Endothelial cell of umbilical vein (primary cell): ENCODE measurements at regions not wholly inside any gene's neighbourhood (a gene's known extent, or its start where the extent isn't known, plus 50 kb on each side); places are given as distances from the start of the nearest gene placed in this dataset.

Source experiments
- BruUV-seq: library from RNA; stranded (reverse); fragments of 400-500 nt; replicated peaks from 2 replicates; lab custom pipeline; 2021; lab: Mats Ljungman, UMichigan
- CTCF ChIA-PET: fragments of 300-600, 350-600 bp; sonication (Branson Sonifier 250); formaldehyde crosslinking; loops from one replicate; lab custom pipeline; 2021; ENCODE audit warnings: antibody characterized with exemption, inconsistent platforms; lab: Charles Lee
- POLR2A ChIA-PET: fragments of 300-600, 350-600 bp; sonication (Branson Sonifier 250); formaldehyde crosslinking; loops from one replicate; lab custom pipeline; 2021; ENCODE audit warnings: antibody characterized with exemption, inconsistent platforms; lab: Charles Lee
- DNase-seq: peaks from one replicate; pipeline ENCODE4 v3.0.0-alpha.2; 2011; ENCODE audit warnings: low read depth, low spot score
- FAIRE-seq: peaks from 2 replicates; lab custom pipeline; 2011; peaks lifted over from hg19 to GRCh38; lab: Jason Lieb, UNC
- H2AFZ ChIP-seq: 2 replicates; pipeline ENCODE4 v1.6.0; 2012; ENCODE audit warnings: low read depth, low read length, control low read depth, inconsistent platforms
- H3K27ac ChIP-seq: 2 replicates; pipeline ENCODE4 v1.5.1; 2011; ENCODE audit warnings: low read depth, mild to moderate bottlenecking, control low read depth, low read length, moderate library complexity; ENCODE audit not compliant: insufficient read depth
- H3K27me3 ChIP-seq, 2 experiments: 2 replicates each; pipeline versions ENCODE4 v1.6.0 to v1.6.1; 2011; ENCODE audit warnings: low read length in 2 of 2, mixed read lengths in 1 of 2; ENCODE audit not compliant: control insufficient read depth in 2 of 2, insufficient read depth in 2 of 2
- H3K36me3 ChIP-seq, 2 experiments: 2 replicates in 1 of 2; 3 replicates in 1 of 2; pipeline ENCODE4 v1.5.1; 2011; ENCODE audit warnings: low read length in 2 of 2, mild to moderate bottlenecking in 1 of 2, moderate library complexity in 1 of 2; ENCODE audit not compliant: control insufficient read depth in 2 of 2, insufficient read depth in 2 of 2; ENCODE audit errors: extremely low read depth in 1 of 2
- H3K4me1 ChIP-seq: 3 replicates; pipeline ENCODE4 v1.5.1; 2011; ENCODE audit warnings: mild to moderate bottlenecking, low read length; ENCODE audit not compliant: control insufficient read depth, insufficient read depth; ENCODE audit errors: extremely low read depth
- H3K4me2 ChIP-seq: 2 replicates; pipeline ENCODE4 v1.6.1; 2011; ENCODE audit warnings: low read length, control low read depth, mixed read lengths; ENCODE audit not compliant: insufficient read depth
- H3K4me3 ChIP-seq, 3 experiments: fragments of 200-600 bp in 1 of 3; sonication (generic), shearing (Covaris generic) in 1 of 3; replicated peaks in 1 of 3; 2 replicates each; pipeline ENCODE4 v1.5.1; 2011 to 2016; ENCODE audit warnings: control low read depth in 3 of 3, low read length in 3 of 3, mild to moderate bottlenecking in 2 of 3, inconsistent platforms in 1 of 3, low read depth in 1 of 3, moderate library complexity in 1 of 3; ENCODE audit not compliant: insufficient read depth in 1 of 3
- H3K79me2 ChIP-seq: 2 replicates; pipeline ENCODE4 v1.6.0; 2012; ENCODE audit warnings: low read length, inconsistent platforms; ENCODE audit not compliant: control insufficient read depth, insufficient read depth
- H3K9ac ChIP-seq: replicated peaks from 2 replicates; pipeline ENCODE3; 2011; ENCODE audit warnings: low read length, control low read depth; ENCODE audit not compliant: insufficient read depth; ENCODE audit errors: extremely low read depth
- H3K9me1 ChIP-seq: replicated peaks from 3 replicates; pipeline ENCODE4 v1.6.0; 2011; ENCODE audit warnings: mild to moderate bottlenecking, low read length; ENCODE audit not compliant: control insufficient read depth, insufficient read depth; ENCODE audit errors: extremely low read depth
- H3K9me3 ChIP-seq: replicated peaks from 2 replicates; pipeline ENCODE4 v1.5.1; 2012; ENCODE audit warnings: low read length, inconsistent platforms; ENCODE audit not compliant: control insufficient read depth, insufficient read depth
- H4K20me1 ChIP-seq: replicated peaks from 2 replicates; pipeline ENCODE3; 2011; ENCODE audit warnings: mild to moderate bottlenecking, low read length; ENCODE audit not compliant: control insufficient read depth, insufficient read depth; ENCODE audit errors: extremely low read depth
- EZH2 ChIP-seq: IDR thresholded peaks from 2 replicates; pipeline ENCODE4 v1.6.1; 2012; ENCODE audit warnings: borderline replicate concordance, low read depth, mild to moderate bottlenecking, moderate library complexity, low read length, inconsistent platforms; ENCODE audit not compliant: severe bottlenecking
- FOS ChIP-seq: IDR thresholded peaks from 2 replicates; pipeline ENCODE4 v1.6.1; 2011; ENCODE audit warnings: mild to moderate bottlenecking, low read length, moderate library complexity, borderline replicate concordance; ENCODE audit not compliant: insufficient read depth
- GATA2 ChIP-seq: IDR thresholded peaks from 2 replicates; pipeline ENCODE4 v1.7.0; 2011; ENCODE audit warnings: low read depth, mild to moderate bottlenecking, moderate library complexity, mixed read lengths, low read length; ENCODE audit not compliant: insufficient read length, insufficient read depth
- JUN ChIP-seq: IDR thresholded peaks from 2 replicates; pipeline ENCODE4 v1.6.1; 2011; ENCODE audit warnings: borderline replicate concordance, low read depth; ENCODE audit not compliant: insufficient read length, insufficient read depth
- MYC ChIP-seq: IDR thresholded peaks from one replicate; pipeline ENCODE4 v1.6.1; 2011; ENCODE audit warnings: mild to moderate bottlenecking, low read depth, low read length
- POLR2A ChIP-seq: IDR thresholded peaks from 2 replicates; pipeline ENCODE4 v1.6.1; 2012; ENCODE audit warnings: low read depth, mild to moderate bottlenecking, control low read depth, low read length
- POLR2AphosphoS5 ChIP-seq: IDR thresholded peaks from 2 replicates; pipeline ENCODE4 v1.6.1; 2012; ENCODE audit warnings: low read depth, mild to moderate bottlenecking, control low read depth, low read length, moderate library complexity; ENCODE audit not compliant: insufficient read depth
- dilution Hi-C: fragments of 300-500 bp; cut with MboI; formaldehyde crosslinking; loops from one replicate; pipeline ENCODE4 v1.15.0; 2019; ENCODE audit warnings: low sequenced_read_pairs; ENCODE audit not compliant: extremely low pct_ligation_motif_present
- intact Hi-C: fragments of 100-400 bp; cut with micrococcal nuclease; formaldehyde crosslinking; loops from one replicate; pipeline ENCODE4 v1.10.0; 2022
- TF ChIP-seq, protein P1 (sequence below): IDR thresholded peaks from 2 replicates; pipeline ENCODE4 v1.6.1; 2011; ENCODE audit not compliant: insufficient read depth, insufficient read length
- TF ChIP-seq, protein P2 (sequence below), 2 donors: IDR thresholded peaks; 1 replicate in 1 of 2; 2 replicates in 1 of 2; pipeline ENCODE4 v1.5.1; 2011; ENCODE audit warnings: low read length in 2 of 2, mild to moderate bottlenecking in 2 of 2, moderate library complexity in 2 of 2, control low read depth in 1 of 2, inconsistent platforms in 1 of 2, low read depth in 1 of 2; ENCODE audit not compliant: insufficient read depth in 1 of 2; ENCODE audit errors: extremely low read depth in 1 of 2

GRCh38 chr10:124210263-124210662 is 116.9 kb upstream of the CHST15 start:
- Histone ChIP-seq H3K27ac (no peak overlapping the region), H3K79me2 (no peaks in the 10 kb centered on the region), H3K9me1 (no peaks in the 10 kb centered on the region), H3K9me3 (no peaks in the 10 kb centered on the region), H3K9ac (no peak overlapping the region), H3K4me2 (no peak overlapping the region), H3K4me1 (no peaks in the 10 kb centered on the region), H3K4me3 (no peak overlapping the region), H3K36me3 (no peaks in the 10 kb centered on the region), H4K20me1 (no peaks in the 10 kb centered on the region), H3K27me3 (no peaks in the 10 kb centered on the region), H2AFZ (no peak overlapping the region)
- no TSS peak for BruUV-seq
- CTCF ChIA-PET = no interaction called here
- POLR2A ChIA-PET = no interaction called here
- no peak for TF ChIP-seq MYC
- TF ChIP-seq GATA2 = no peak
- TF ChIP-seq, protein P1, sequence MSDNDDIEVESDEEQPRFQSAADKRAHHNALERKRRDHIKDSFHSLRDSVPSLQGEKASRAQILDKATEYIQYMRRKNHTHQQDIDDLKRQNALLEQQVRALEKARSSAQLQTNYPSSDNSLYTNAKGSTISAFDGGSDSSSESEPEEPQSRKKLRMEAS = no peak
- no peak for TF ChIP-seq JUN
- TF ChIP-seq, protein P2, sequence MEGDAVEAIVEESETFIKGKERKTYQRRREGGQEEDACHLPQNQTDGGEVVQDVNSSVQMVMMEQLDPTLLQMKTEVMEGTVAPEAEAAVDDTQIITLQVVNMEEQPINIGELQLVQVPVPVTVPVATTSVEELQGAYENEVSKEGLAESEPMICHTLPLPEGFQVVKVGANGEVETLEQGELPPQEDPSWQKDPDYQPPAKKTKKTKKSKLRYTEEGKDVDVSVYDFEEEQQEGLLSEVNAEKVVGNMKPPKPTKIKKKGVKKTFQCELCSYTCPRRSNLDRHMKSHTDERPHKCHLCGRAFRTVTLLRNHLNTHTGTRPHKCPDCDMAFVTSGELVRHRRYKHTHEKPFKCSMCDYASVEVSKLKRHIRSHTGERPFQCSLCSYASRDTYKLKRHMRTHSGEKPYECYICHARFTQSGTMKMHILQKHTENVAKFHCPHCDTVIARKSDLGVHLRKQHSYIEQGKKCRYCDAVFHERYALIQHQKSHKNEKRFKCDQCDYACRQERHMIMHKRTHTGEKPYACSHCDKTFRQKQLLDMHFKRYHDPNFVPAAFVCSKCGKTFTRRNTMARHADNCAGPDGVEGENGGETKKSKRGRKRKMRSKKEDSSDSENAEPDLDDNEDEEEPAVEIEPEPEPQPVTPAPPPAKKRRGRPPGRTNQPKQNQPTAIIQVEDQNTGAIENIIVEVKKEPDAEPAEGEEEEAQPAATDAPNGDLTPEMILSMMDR (IDR thresholded peaks at IDR 0.05; ENCODE audit: extremely low read depth in 1 of 2, insufficient read depth in 1 of 2, low read depth in 1 of 2, low read length in 2 of 2) = no peak
- dilution Hi-C loops (no loop called here), intact Hi-C loops (no loop called here)
- FAIRE-seq (no peak), DNase-seq (no peak)

DNA sequence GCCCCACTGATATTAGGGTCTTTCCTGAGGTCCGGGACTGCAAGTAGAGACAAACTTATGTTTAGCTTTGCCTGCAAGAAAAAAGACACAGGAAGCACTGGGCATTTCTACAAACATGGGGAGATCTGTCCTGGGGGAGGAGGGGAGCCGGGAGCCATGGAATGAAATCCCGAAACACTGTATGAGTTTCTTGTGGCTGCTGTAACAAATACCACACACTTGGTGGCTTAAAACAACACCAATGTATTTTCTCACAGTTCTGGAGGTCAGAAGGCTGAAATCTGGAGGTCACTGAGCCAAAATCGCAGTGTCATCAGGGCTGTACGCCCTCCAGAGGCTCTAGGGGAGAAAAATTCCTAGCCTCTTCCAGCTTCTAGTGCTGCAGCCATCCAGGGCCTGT is 114.0 kb upstream of the CHST15 start:
- H3K9me3 ChIP-seq = no peaks in the 10 kb centered on the region
- H3K79me2 ChIP-seq = no peaks in the 10 kb centered on the region
- FAIRE-seq (no peak), DNase-seq (no peak)
- no peak overlapping the region for H2AFZ ChIP-seq
- CTCF ChIA-PET = no interaction called here
- no peaks in the 10 kb centered on the region for H3K9me1 ChIP-seq
- TF ChIP-seq EZH2 = no peak
- TF ChIP-seq, protein P2 (IDR thresholded peaks at IDR 0.05; ENCODE audit: extremely low read depth in 1 of 2, insufficient read depth in 1 of 2, low read depth in 1 of 2, low read length in 2 of 2) = no peak
- TF ChIP-seq POLR2A = no peak
- no peak for TF ChIP-seq FOS
- TF ChIP-seq MYC = no peak
- no peak for TF ChIP-seq JUN
- no peak for TF ChIP-seq GATA2
- no peak for TF ChIP-seq POLR2AphosphoS5
- TF ChIP-seq, protein P1 = no peak
- BruUV-seq = no TSS peak
- no peaks in the 10 kb centered on the region for H3K36me3 ChIP-seq
- no peaks in the 10 kb centered on the region for H3K4me1 ChIP-seq
- H3K4me3 ChIP-seq = no peak overlapping the region
- no peak overlapping the region for H3K27ac ChIP-seq
- POLR2A ChIA-PET = no interaction called here
- H3K27me3 ChIP-seq = no peaks in the 10 kb centered on the region
- dilution Hi-C loops (no loop called here), intact Hi-C loops (no loop called here)
- no peaks in the 10 kb centered on the region for H4K20me1 ChIP-seq
- no peak overlapping the region for H3K9ac ChIP-seq
- no peak overlapping the region for H3K4me2 ChIP-seq
